AG09309 (cell line): ENCODE measurements at regions not wholly inside any gene's neighbourhood (a gene's known extent, or its start where the extent isn't known, plus 50 kb on each side); places are given as distances from the start of the nearest gene placed in this dataset.

Source experiments
- DNase-seq: peaks from one replicate; pipeline ENCODE4 v3.0.0-alpha.2; 2010; ENCODE audit warnings: low read depth
- H3K4me3 ChIP-seq: 2 replicates; pipeline ENCODE4 v1.5.1; 2011; ENCODE audit warnings: mild to moderate bottlenecking, low read depth, low read length, moderate library complexity; ENCODE audit not compliant: control insufficient read depth
- CTCF ChIP-seq: IDR thresholded peaks from 2 replicates; pipeline ENCODE4 v1.5.1; 2011; ENCODE audit warnings: mild to moderate bottlenecking, low read depth, low read length, inconsistent platforms; ENCODE audit not compliant: insufficient read depth, control insufficient read depth; ENCODE audit errors: missing control alignments

GRCh38 chr22:19629720-19630419, 84.4 kb upstream of the SEPTIN5 start:
- peak; percentile 24 for DNase-seq
- no peak overlapping the region for H3K4me3 ChIP-seq
- TF ChIP-seq CTCF, result peak; percentile 96

- DNase-seq, result no peak
- H3K4me3 ChIP-seq, result no peak overlapping the region
- no peak for TF ChIP-seq CTCF
Observed at GRCh38 chr22:19630614-19631013, 83.7 kb upstream of the SEPTIN5 start.

DNA sequence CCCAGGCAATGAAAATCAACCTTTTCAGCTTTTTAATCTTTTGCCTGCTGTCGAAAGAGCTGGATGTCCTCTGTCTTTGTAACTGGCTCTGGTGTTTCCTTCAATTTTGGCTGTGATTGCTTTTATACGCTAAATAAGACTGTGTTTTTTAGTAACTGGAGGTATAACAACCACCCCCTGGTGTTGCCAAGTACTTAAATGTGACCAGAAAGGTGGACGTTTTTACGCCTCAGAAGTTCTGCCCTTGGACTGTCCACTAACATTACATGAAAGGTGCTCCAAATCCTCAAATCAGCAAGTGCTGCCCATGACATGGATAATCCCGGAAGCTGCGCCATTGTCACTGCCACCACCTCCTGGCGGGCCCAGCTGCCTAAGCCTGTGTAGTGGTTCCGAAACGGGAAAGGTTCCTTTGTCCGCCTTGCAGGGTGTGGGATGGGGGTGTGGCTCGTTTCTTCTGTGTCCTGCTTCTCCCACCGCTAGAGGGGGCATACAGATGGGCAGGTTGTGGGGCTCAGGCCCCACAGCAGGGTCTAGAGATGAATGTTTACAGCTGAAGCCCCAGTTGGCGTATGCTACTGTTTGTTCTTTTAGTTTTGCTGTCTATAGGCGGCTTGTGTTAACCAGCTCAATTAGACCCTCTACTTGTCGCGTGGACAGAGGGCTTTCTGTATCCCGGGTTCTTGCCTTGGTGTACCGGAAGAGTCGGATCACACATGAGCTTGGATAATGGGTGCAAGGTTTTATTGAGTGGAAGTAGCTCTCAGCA, 82.2 kb upstream of the SEPTIN5 start:
- peak; percentile 73 for TF ChIP-seq CTCF
- DNase-seq, result peak; percentile 14
- H3K4me3 ChIP-seq, result no peak overlapping the region

DNA sequence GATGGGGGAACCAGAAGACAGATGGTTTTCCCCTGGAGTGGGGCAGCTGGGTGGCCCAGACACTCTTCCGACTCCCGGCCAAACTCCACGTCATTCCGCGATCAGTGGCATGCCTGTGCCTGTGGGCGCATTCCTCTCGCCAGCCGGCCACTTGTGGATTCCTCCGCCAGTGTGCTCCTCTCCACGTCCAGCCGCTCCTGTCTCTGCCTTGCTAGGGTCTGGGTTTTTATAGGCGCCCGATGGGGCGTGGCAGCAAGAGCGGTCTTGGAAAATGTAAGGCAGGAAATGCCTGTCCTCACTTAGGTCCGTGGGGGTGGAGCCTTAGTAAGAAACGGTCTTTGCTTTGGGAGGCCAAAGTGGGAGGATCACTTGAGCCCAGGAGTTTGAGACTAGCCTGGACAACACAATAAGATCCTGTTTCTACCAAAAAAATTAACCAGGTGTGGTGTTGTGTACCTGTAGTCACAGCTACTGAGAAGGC, 81.6 kb upstream of the SEPTIN5 start:
- no peak for DNase-seq
- no peak for TF ChIP-seq CTCF
- H3K4me3 ChIP-seq, result no peak overlapping the region

DNA sequence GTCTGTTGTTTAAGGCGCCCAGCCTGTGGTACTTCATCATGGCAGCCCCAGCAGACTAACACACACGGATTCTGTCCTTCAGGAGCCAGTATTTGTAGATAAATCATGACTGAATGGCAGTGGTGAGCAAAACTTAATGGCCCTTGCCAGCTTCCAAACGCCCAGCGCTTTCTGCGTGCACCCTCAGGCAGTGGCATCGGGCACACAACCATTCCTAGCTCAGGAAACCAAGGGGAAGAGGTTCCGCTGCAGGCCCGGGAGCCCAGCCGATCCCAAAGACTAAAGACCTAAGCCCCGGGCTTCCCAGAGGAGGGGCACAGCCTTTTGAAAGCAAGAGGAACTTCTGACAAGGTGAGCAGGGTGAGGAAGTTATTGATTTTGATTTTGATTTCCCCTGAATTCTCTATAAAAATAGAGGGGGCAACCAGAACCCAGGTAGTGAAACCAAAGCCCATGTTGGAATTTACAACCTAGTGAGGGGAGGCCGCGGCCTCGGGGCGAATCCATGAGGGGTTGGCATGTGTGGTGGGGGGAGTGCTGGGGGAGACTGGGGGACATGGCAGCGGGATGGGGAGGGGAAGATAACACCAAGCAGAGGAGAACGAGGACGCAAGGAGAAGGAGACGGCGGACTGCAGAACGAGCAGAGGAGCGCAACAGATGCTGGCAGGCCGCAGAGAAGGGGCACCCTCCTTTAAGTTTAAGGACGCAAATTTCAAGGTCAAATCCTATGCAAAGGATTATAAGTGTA, 79.9 kb upstream of the SEPTIN5 start:
- no peak for TF ChIP-seq CTCF
- H3K4me3 ChIP-seq, result no peak overlapping the region
- no peak for DNase-seq

DNA sequence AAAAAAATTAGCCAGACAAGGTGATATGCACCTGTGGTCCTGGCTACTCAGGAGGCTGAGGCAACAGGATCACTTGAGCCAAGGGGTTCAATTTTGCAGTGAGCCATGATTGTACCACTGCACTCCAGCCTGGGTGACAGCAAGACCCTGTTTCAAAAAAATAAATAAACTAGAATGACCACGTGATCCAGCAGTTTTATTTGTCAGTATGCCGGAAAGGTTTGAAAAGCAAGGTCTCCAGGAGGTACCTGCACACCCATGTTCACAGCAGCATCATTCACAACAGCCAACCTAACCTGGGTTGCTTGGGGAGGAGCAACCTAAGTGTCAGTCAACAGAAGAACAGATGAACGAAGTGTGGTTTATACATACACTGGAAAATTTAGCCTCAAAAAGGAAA, 78.7 kb upstream of the SEPTIN5 start:
- H3K4me3 ChIP-seq, result no peak overlapping the region
- TF ChIP-seq CTCF, result no peak
- DNase-seq, result no peak
